Caco-2 (cell line): ENCODE measurements at regions not wholly inside any gene's neighbourhood (a gene's known extent, or its start where the extent isn't known, plus 50 kb on each side); places are given as distances from the start of the nearest gene placed in this dataset.
"Not testable (repeated sequence)": the region's sequence is repeated elsewhere in the genome, so short reads cannot be mapped to it uniquely, and the experiment has no call there.

Experiments
- BruUV-seq: library from RNA; stranded (reverse); fragments of 400-500 nt; replicated peaks from 2 replicates; lab custom pipeline; 2021; lab: Mats Ljungman, UMichigan
- CTCF ChIA-PET: fragments of 300-600 bp; sonication (Branson Sonifier 250); formaldehyde crosslinking; loops from one replicate; lab custom pipeline; 2022; ENCODE audit warnings: antibody characterized with exemption; lab: Charles Lee
- POLR2A ChIA-PET: fragments of 300-600 bp; sonication (Branson Sonifier 250); formaldehyde crosslinking; loops from one replicate; lab custom pipeline; 2022; ENCODE audit warnings: antibody characterized with exemption; lab: Charles Lee
- DNase-seq, 2 experiments: peaks; one replicate each; pipeline versions ENCODE4 v3.0.0 to v3.0.0-alpha.2; 2020 to 2022
- H3K27me3 ChIP-seq: replicated peaks from 2 replicates; pipeline ENCODE4 v1.6.0; 2011; ENCODE audit warnings: low read length; ENCODE audit not compliant: control insufficient read depth, insufficient read depth
- H3K36me3 ChIP-seq: 2 replicates; pipeline ENCODE4 v1.5.1; 2011; ENCODE audit warnings: low read length; ENCODE audit not compliant: control insufficient read depth, insufficient read depth
- H3K4me1 ChIP-seq: fragments of 250-450 bp; sonication (Bioruptor Pico); 2 replicates; pipeline ENCODE4 v1.5.1; 2020; ENCODE audit warnings: mild to moderate bottlenecking
- H3K4me3 ChIP-seq: 2 replicates; pipeline ENCODE4 v1.5.1; 2011; ENCODE audit warnings: low read depth, mild to moderate bottlenecking, control low read depth, low read length
- H3K9me3 ChIP-seq: fragments of 250-450 bp; sonication (Bioruptor Pico); 2 replicates; pipeline ENCODE4 v1.5.1; 2020; ENCODE audit warnings: mild to moderate bottlenecking, moderate library complexity
- H3K27ac Mint-ChIP-seq: one replicate; pipeline ENCODE4 v1.8.0; 2022; ENCODE audit warnings: mixed read lengths; ENCODE audit not compliant: unreplicated experiment
- H3K27me3 Mint-ChIP-seq: one replicate; pipeline ENCODE4 v1.8.0; 2022; ENCODE audit warnings: mixed read lengths; ENCODE audit not compliant: insufficient read depth, unreplicated experiment
- H3K36me3 Mint-ChIP-seq: one replicate; pipeline ENCODE4 v1.8.0; 2022; ENCODE audit warnings: mild to moderate bottlenecking, mixed read lengths; ENCODE audit not compliant: insufficient read depth, unreplicated experiment
- H3K4me1 Mint-ChIP-seq: one replicate; pipeline ENCODE4 v1.8.0; 2022; ENCODE audit warnings: low read depth, mixed read lengths; ENCODE audit not compliant: unreplicated experiment
- H3K4me3 Mint-ChIP-seq: one replicate; pipeline ENCODE4 v1.8.0; 2022; ENCODE audit warnings: mild to moderate bottlenecking, moderate library complexity, mixed read lengths; ENCODE audit not compliant: unreplicated experiment
- H3K9me3 Mint-ChIP-seq: one replicate; pipeline ENCODE4 v1.8.0; 2022; ENCODE audit warnings: mixed read lengths; ENCODE audit not compliant: unreplicated experiment
- intact Hi-C: fragments of 100-400 bp; cut with micrococcal nuclease; formaldehyde crosslinking; loops from one replicate; pipeline ENCODE4 v1.10.0; 2022; ENCODE audit not compliant: unreplicated experiment
- TF ChIP-seq, protein P1 (sequence below), 2 experiments: fragments of 200-600 bp in 1 of 2; IDR thresholded peaks; 1 replicate in 1 of 2; 2 replicates in 1 of 2; pipeline versions ENCODE4 v1.5.1 to v1.8.0; 2011 to 2022; ENCODE audit warnings: antibody characterized with exemption in 1 of 2, control low read depth in 1 of 2, inconsistent platforms in 1 of 2, low read depth in 1 of 2, low read length in 1 of 2, mild to moderate bottlenecking in 1 of 2, moderate library complexity in 1 of 2; ENCODE audit not compliant: insufficient read depth in 1 of 2, severe bottlenecking in 1 of 2, unreplicated experiment in 1 of 2

DNA sequence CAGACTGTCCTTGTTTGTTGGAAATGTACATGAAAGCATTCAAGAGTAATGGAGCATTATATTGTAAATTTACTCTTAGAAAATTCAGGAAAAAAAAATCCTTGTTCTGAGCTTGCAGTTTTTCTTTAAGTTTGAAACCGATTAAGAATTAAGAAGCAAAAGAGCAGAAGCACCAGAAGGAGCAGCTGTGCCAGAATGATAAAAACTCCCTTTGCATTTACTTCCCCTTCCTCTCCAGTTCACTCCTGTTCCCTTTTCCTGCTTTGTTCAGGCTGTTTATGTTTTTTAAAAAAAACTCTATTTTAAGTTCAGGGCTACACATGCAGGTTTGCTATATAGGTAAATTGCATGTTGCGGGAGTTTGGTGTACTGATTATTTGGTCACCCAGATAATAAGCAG lies 90.3 kb downstream of the ATOH1 start:
- H3K4me1 Mint-ChIP-seq, result no peaks in the 10 kb centered on the region
- H3K36me3 ChIP-seq, result no peaks in the 10 kb centered on the region
- ChIA-PET CTCF (no interaction called here), POLR2A (no interaction called here)
- no peaks in the 10 kb centered on the region for H3K9me3 Mint-ChIP-seq
- H3K27me3 Mint-ChIP-seq, result no peaks in the 10 kb centered on the region
- no peaks in the 10 kb centered on the region for H3K36me3 Mint-ChIP-seq
- no peak overlapping the region for H3K4me3 ChIP-seq
- no peaks in the 10 kb centered on the region for H3K27me3 ChIP-seq
- no peaks in the 10 kb centered on the region for H3K4me1 ChIP-seq
- TF ChIP-seq, protein P1, sequence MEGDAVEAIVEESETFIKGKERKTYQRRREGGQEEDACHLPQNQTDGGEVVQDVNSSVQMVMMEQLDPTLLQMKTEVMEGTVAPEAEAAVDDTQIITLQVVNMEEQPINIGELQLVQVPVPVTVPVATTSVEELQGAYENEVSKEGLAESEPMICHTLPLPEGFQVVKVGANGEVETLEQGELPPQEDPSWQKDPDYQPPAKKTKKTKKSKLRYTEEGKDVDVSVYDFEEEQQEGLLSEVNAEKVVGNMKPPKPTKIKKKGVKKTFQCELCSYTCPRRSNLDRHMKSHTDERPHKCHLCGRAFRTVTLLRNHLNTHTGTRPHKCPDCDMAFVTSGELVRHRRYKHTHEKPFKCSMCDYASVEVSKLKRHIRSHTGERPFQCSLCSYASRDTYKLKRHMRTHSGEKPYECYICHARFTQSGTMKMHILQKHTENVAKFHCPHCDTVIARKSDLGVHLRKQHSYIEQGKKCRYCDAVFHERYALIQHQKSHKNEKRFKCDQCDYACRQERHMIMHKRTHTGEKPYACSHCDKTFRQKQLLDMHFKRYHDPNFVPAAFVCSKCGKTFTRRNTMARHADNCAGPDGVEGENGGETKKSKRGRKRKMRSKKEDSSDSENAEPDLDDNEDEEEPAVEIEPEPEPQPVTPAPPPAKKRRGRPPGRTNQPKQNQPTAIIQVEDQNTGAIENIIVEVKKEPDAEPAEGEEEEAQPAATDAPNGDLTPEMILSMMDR (IDR thresholded peaks at IDR 0.05; ENCODE audit: insufficient read depth in 1 of 2, low read depth in 1 of 2, low read length in 1 of 2, severe bottlenecking in 1 of 2, unreplicated experiment in 1 of 2), result no peak
- no TSS peak for BruUV-seq
- no peaks in the 10 kb centered on the region for H3K9me3 ChIP-seq
- H3K4me3 Mint-ChIP-seq, result no peak overlapping the region
- no peak for DNase-seq
- intact Hi-C loops, result no loop called here
- H3K27ac Mint-ChIP-seq, result no peak overlapping the region

DNA sequence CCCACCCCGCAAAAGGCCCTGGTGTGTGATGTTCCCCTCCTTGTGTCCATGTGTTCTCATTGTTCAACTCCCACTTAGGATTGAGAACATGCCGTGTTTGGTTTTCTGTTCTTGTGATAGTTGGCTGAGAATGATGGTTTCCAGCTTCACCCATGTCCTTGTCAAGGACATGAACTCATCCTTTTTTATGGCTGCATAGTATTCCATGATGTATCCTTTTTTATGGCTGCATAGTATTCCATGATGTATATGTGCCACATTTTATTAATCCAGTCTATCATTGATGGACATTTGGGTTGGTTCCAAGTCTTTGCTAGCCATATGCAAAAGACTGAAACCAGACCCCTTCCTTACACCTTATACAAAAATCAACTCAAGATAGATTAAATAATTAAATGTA lies 95.0 kb downstream of the ATOH1 start:
- H3K4me1 ChIP-seq, POLR2A ChIA-PET: not testable (repeated sequence)

DNA sequence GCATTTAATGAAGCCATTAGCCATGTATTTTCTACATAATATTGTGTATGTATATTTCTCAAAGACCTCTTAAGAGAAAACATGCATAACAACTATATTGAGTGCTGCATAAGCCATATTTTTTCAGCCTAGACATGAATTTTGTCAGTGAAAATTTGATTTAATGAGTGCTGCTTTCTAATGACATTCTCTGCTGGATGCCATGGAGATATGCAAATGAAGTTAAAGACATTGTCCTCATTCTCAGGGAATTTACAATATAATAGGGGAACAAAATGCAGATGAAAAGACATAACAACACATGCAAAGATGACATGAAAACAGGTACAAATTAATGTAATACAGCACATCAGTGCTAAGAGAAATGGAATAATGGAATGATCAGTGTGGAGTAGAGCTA lies 118.7 kb downstream of the ATOH1 start:
- no peak overlapping the region for H3K4me3 Mint-ChIP-seq
- Histone ChIP-seq H3K4me1 (no peaks in the 10 kb centered on the region), H3K36me3 (no peaks in the 10 kb centered on the region), H3K27me3 (no peaks in the 10 kb centered on the region), H3K4me3 (no peak overlapping the region), H3K9me3 (no peaks in the 10 kb centered on the region)
- CTCF ChIA-PET, result no interaction called here
- DNase-seq, result no peak
- TF ChIP-seq, protein P1 (IDR thresholded peaks at IDR 0.05; ENCODE audit: insufficient read depth in 1 of 2, low read depth in 1 of 2, low read length in 1 of 2, severe bottlenecking in 1 of 2, unreplicated experiment in 1 of 2), result no peak
- no peaks in the 10 kb centered on the region for H3K9me3 Mint-ChIP-seq
- intact Hi-C loops, result no loop called here
- H3K36me3 Mint-ChIP-seq, result no peaks in the 10 kb centered on the region
- no TSS peak for BruUV-seq
- H3K4me1 Mint-ChIP-seq, result no peaks in the 10 kb centered on the region
- no peak overlapping the region for H3K27ac Mint-ChIP-seq
- POLR2A ChIA-PET, result no interaction called here
- no peaks in the 10 kb centered on the region for H3K27me3 Mint-ChIP-seq

More for the DNA sequence above, 95.0 kb downstream of the ATOH1 start:
- CTCF ChIA-PET, H3K4me1 Mint-ChIP-seq, H3K9me3 Mint-ChIP-seq, BruUV-seq, H3K4me3 ChIP-seq, H3K27me3 ChIP-seq, H3K27ac Mint-ChIP-seq, H3K36me3 Mint-ChIP-seq, H3K9me3 ChIP-seq, H3K27me3 Mint-ChIP-seq, DNase-seq, H3K4me3 Mint-ChIP-seq, intact Hi-C loops, H3K36me3 ChIP-seq: not testable (repeated sequence)

DNA sequence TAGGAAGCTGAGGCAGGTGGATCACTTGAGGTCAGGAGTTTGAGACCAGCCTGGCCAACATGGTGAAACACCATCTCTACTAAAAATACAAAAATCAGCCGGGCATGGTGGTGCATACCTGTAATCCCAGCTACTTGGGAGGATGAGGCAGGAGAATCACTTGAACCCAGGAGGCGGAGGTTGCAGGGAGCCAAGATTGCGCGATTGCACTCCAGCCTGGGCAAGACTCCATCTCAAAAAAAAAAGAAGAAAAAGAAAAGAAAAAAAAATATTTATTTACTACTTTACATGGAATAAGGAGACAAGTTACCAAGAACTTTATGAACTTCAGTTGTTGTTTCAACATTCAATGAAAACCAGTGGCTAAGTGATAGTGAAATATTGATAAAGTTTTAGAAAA lies 121.7 kb downstream of the ATOH1 start:
- intact Hi-C loops, DNase-seq, BruUV-seq, POLR2A ChIA-PET, H3K4me1 Mint-ChIP-seq, H3K9me3 ChIP-seq, H3K36me3 Mint-ChIP-seq, H3K36me3 ChIP-seq, H3K27me3 ChIP-seq, H3K4me3 Mint-ChIP-seq, CTCF ChIA-PET, H3K4me1 ChIP-seq, H3K9me3 Mint-ChIP-seq, H3K4me3 ChIP-seq, H3K27me3 Mint-ChIP-seq, H3K27ac Mint-ChIP-seq: not testable (repeated sequence)
